Left colon (tissue), 2 donors: ENCODE measurements at regions not wholly inside any gene's neighbourhood (a gene's known extent, or its start where the extent isn't known, plus 50 kb on each side); places are given as distances from the start of the nearest gene placed in this dataset.

Experiments used
- ATAC-seq: fragments of 200-7000 bp; cut with Tn5 transposase; one replicate; pipeline ENCODE4 v1.9.1; 2020; ENCODE audit warnings: mild to moderate bottlenecking, moderate library complexity
- DNase-seq, 2 donors: peaks; one replicate each; pipeline ENCODE4 v3.0.0-alpha.2; 2020
- intact Hi-C, 2 donors: fragments of 100-400 bp; cut with DNase I in 1 of 2; cut with micrococcal nuclease in 1 of 2; formaldehyde crosslinking; loops; one replicate each; pipeline versions ENCODE4 v1.11.2 to v1.14.0; 2022; cut with DNase I, micrococcal nuclease
- donor health status: DM: no; HTN: no; CAD: no.
- donor health status: DM: yes; HTN: yes; CAD: no.

- ATAC-seq = no peak
- no peak for DNase-seq
- intact Hi-C loops = no loop called here
Observed at GRCh38 chr5:54620141-54620933, 102.8 kb downstream of the SNX18 start.

GRCh38 chr5:54619731-54620130, 102.2 kb downstream of the SNX18 start:
- ATAC-seq (no peak), DNase-seq (no peak)
- intact Hi-C loops = no loop called here

DNA sequence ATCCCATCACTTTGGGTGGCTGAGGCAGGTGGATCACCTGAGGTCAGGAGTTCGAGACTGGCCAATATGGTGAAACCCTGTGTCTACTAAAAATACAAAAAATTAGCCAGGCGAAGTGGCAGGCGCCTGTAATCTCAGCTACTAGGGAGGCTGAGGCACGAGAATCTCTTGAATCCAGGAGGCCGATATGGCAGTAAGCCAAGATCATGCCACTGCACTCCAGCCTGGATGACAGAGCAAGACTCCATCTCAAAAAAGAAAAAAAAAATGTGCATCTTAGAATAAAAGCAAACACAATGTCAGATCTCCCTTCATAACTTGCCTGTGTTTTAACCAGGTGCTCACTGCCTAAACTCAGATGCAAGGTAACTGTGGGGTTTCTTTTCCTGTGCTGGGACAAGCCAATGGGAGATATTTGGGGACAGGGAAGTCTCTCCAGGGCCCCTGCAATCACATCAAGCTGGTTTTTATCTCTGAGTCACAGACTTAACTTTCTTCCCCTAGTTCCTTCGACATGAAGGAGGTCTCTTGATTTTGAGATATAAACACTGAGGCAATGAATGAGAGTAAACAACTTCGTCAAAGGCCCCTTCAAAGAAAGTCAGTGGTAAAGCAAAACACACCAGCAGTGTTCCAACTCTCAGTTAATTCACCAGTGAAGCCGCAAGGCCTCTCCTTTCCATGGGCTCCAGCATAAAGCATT, 99.1 kb downstream of the SNX18 start:
- intact Hi-C loops = no loop called here
- ATAC-seq = no peak

GRCh38 chr5:54616031-54616430, 98.5 kb downstream of the SNX18 start:
- ATAC-seq (no peak), DNase-seq (peak in 1 of 2 donors; percentile 49)
- intact Hi-C loops = no loop called here

More for the DNA sequence above, 99.1 kb downstream of the SNX18 start:
- DNase-seq = no peak

DNA sequence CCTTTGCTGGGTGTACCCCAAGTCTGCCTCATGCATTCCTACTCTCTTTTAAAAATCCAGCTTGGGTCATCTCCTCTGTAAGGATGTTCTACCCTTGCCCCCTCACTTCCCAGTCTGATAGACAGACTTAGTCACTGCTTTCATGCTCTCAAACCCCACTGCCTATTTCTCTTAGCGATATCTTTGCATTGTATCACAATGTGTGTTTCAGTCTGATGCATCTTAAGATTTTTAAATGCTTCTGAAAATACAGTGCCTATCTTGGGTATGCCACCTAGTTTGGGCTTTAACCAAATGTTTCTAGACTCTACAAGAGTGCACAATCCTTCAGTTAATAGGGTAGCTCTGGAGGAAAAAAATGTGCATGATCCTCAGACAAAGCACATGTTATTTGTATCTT, 97.8 kb downstream of the SNX18 start:
- ATAC-seq = no peak
- DNase-seq = no peak
- intact Hi-C loops = no loop called here

- DNase-seq (no peak), ATAC-seq (no peak)
- intact Hi-C loops = no loop called here
Observed at GRCh38 chr5:54612711-54613110, 95.2 kb downstream of the SNX18 start.

DNA sequence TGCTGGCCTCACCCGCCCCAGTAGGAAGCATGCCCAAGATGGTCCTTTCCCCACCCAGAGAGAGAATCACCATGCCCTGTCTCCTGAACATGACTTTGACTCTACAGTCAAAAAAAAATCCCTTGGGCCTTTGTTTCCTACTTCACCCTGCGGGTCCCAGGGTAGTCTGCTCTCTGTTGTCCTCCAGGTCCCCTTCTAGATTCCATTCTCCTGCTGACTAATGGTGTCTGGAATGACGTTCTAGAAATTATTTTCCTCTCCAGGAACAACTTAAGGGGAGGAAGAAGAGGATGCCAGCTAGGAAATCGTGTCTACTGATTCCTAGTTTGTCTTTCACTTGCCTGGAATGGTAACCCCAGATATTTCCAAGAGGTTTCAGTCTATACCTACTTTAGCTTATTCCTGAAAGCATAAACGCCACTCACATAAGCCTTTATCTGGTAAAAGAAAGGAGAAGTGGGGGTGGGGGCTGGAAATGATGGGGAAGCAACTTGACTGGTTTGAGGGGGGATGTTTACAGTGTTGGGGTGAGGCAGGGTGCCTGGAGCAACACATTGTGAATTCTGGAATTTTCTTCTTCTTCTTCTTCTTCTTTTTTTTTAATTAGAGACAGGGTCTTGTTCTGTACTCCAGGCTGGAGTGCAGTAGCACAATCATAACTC, 93.9 kb downstream of the SNX18 start:
- DNase-seq (no peak), ATAC-seq (no peak)
- intact Hi-C loops = no loop called here

- intact Hi-C loops = no loop called here
- DNase-seq (no peak), ATAC-seq (peak; percentile 37)
Observed at GRCh38 chr5:54610197-54610944, 92.8 kb downstream of the SNX18 start.

DNA sequence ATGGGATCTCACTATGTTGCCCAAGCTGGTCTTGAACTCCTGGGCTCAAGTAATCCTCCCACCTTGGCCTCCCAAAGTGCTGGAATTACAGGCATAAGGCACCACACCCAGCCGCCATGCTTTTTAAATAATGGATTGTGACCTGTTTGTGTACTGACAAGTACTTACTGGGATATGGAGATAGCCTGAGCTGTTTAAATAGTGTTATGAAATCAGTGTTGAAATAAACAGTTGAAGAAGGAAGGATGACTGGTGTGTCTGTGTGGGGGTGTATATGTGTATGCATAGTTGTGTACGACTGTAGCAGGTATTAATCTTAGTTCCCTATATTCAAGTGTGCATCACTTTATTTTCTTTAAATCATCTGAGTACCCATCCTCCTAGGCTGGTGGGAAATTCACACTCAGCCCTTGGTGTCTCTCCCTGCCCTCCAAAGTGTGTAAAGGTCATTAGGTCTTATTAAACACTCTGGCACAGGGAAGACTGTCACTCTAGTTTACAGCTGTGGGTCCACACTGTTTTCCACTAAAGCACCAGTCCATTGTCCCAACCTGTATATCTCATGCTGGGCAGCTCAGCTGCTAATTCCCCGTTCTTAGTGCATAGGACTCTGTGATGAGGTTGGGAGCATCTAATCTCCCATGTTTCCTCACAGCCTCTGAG, 91.0 kb downstream of the SNX18 start:
- intact Hi-C loops = no loop called here
- no peak for ATAC-seq
- DNase-seq = no peak

GRCh38 chr5:54607006-54607405, 89.4 kb downstream of the SNX18 start:
- no peak for ATAC-seq

DNA sequence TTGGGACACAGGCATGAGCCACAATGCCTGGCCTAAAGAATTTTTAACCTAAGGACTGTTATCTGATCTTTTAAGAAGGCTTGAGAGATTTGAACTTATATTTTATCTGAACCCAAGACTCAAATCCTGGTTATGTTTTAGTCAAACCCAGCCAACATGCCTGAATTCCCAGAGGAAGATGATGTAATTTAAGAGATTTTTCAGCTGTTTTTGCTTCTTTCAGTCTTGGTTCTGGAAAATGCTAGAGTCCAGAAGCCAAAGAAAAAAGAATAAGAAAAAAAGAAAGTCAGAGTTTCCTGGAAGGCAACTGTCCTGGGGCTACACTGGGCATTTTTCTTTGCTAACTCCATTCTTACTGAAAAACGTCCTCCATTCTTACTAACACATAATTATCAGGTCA, 85.8 kb downstream of the SNX18 start:
- intact Hi-C loops = no loop called here
- DNase-seq (no peak), ATAC-seq (no peak)

More at GRCh38 chr5:54607006-54607405, 89.4 kb downstream of the SNX18 start:
- intact Hi-C loops = no loop called here
- no peak for DNase-seq

- intact Hi-C loops = no loop called here
- no peak for DNase-seq
- no peak for ATAC-seq
Observed at GRCh38 chr5:54602475-54602874, 84.9 kb downstream of the SNX18 start.

DNA sequence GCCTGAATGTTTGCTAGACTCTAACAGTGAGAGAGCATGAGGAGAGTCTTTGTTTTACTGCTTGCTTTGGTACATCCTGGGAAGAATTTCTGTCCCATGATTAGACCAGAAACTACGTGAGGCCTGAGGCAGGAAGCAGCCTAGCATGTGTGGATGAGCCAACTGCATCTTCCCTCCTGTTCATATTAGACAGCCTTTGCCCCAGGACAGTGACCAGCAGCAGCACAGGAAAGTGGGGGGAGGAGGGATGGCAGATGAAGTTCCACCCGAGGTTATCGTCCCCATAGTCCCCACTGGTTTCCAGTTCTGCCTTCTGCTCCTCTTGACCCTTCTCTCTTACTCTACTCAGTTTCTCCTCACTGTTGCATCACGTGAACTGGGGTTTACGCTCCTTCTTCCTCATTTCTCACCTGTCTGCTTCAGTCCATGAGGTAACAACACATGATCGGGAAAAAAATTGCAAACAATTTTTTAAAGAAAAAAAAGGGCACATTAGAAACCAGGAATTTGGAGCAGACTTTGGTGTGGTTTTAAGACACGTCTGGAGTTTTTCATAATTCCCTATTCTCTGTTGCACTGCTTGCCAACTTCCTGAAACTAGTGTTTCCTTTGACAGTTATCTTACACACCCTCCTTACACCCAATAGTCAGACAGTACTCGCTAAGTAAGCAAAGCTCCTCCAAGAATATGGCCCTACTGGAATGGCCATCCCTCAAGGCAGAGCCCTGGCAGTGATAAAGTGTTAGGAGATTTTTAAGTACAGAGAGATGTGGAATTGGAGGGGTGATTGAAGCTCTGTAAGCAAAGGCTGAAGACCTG, 84.1 kb downstream of the SNX18 start:
- intact Hi-C loops = no loop called here
- ATAC-seq (no peak), DNase-seq (no peak)
